K562 (cell line): ENCODE measurements at regions not wholly inside any gene's neighbourhood (a gene's known extent, or its start where the extent isn't known, plus 50 kb on each side); places are given as distances from the start of the nearest gene placed in this dataset.
A peak's percentile ranks its signal among the peaks of the same experiment; 100 is the strongest.

Experiments
- ATAC-seq: fragments of 200-7000 bp; cut with Tn5 transposase; 3 replicates; pipeline ENCODE4 v1.9.1; 2020; ENCODE audit warnings: moderate library complexity
- BruUV-seq: library from RNA; stranded (reverse); fragments of 400-500 nt; replicated peaks from 2 replicates; lab custom pipeline; 2021; lab: Mats Ljungman, UMichigan
- CTCF ChIA-PET: fragments of 300-600 bp; formaldehyde crosslinking; extraction: SDS; loops from one replicate; lab custom pipeline; 2021; ENCODE audit warnings: low intra/inter-chr PET ratio; lab: Yijun Ruan, JAX
- POLR2A ChIA-PET: fragments of 300-600, 350-650 bp; sonication (Branson Sonifier 250); formaldehyde crosslinking; extraction: SDS; loops from one replicate; lab custom pipeline; 2021; ENCODE audit warnings: antibody characterized with exemption, inconsistent platforms; lab: Yijun Ruan, JAX
- DNase-seq, 4 experiments: peaks; one replicate each; pipeline versions ENCODE4 v3.0.0 to v3.0.0-alpha.2; 2011 to 2018; ENCODE audit warnings: low spot score in 3 of 4, mixed read lengths in 3 of 4; ENCODE audit errors: extremely low read depth in 1 of 4
- FAIRE-seq: peaks from 2 replicates; lab custom pipeline; 2011; peaks lifted over from hg19 to GRCh38; lab: Jason Lieb, UNC
- H2AFZ ChIP-seq: 2 replicates; pipeline ENCODE4 v1.6.0; 2011; ENCODE audit warnings: low read depth, low read length, control low read depth, inconsistent platforms
- H3K27ac ChIP-seq: fragments of 200-600 bp; 3 replicates; pipeline ENCODE4 v1.8.0; 2011; ENCODE audit warnings: low read depth, mild to moderate bottlenecking, control low read depth, inconsistent platforms, low read length, moderate library complexity, mixed read lengths; ENCODE audit errors: extremely low read depth
- H3K27me3 ChIP-seq, 2 experiments: fragments of 300-600 bp in 1 of 2; 2 replicates in 1 of 2; 3 replicates in 1 of 2; pipeline versions ENCODE4 v1.6.0 to v1.8.0; 2011; ENCODE audit warnings: inconsistent platforms in 2 of 2, low read length in 2 of 2, mild to moderate bottlenecking in 1 of 2, mixed read lengths in 1 of 2, moderate library complexity in 1 of 2; ENCODE audit not compliant: control insufficient read depth in 2 of 2, insufficient read depth in 2 of 2
- H3K36me3 ChIP-seq: fragments of 300-600 bp; 3 replicates; pipeline ENCODE4 v1.8.0; 2011; ENCODE audit warnings: mild to moderate bottlenecking, low read length, inconsistent platforms; ENCODE audit not compliant: control insufficient read depth, insufficient read depth
- H3K4me1 ChIP-seq, 2 experiments: fragments of 200-600 bp in 1 of 2; replicated peaks in 1 of 2; 2 replicates in 1 of 2; 3 replicates in 1 of 2; pipeline versions ENCODE4 v1.5.1 to v1.8.0; 2011; ENCODE audit warnings: inconsistent platforms in 2 of 2, low read length in 2 of 2, mild to moderate bottlenecking in 1 of 2, mixed read lengths in 1 of 2, moderate library complexity in 1 of 2; ENCODE audit not compliant: control insufficient read depth in 2 of 2, insufficient read depth in 2 of 2
- H3K4me2 ChIP-seq: 2 replicates; pipeline ENCODE4 v1.6.1; 2011; ENCODE audit warnings: low read length, control low read depth, inconsistent platforms, mixed read lengths; ENCODE audit not compliant: insufficient read depth
- H3K4me3 ChIP-seq: fragments of 200-600 bp; sonication (generic), shearing (Covaris generic); 2 replicates; pipeline ENCODE4 v1.5.1; 2016; ENCODE audit warnings: control low read depth, inconsistent platforms
- H3K79me2 ChIP-seq: fragments of 200-600 bp; 3 replicates; pipeline ENCODE4 v1.8.0; 2011; ENCODE audit warnings: low read length, inconsistent platforms; ENCODE audit not compliant: control insufficient read depth, insufficient read depth
- H3K9ac ChIP-seq, 2 experiments: 2 replicates each; pipeline versions ENCODE4 v1.6.0 to v1.6.1; 2011; ENCODE audit warnings: low read depth in 2 of 2, low read length in 2 of 2, control low read depth in 1 of 2, inconsistent platforms in 1 of 2, mild to moderate bottlenecking in 1 of 2, mixed read lengths in 1 of 2; ENCODE audit not compliant: insufficient read depth in 1 of 2
- H3K9me1 ChIP-seq: one replicate; pipeline ENCODE4 v1.6.0; 2011; ENCODE audit warnings: inconsistent platforms, mild to moderate bottlenecking, low read length, moderate library complexity; ENCODE audit not compliant: control insufficient read depth, insufficient read depth
- H3K9me3 ChIP-seq: replicated peaks from 2 replicates; pipeline ENCODE4 v1.5.1; 2011; ENCODE audit warnings: low read depth, low read length, inconsistent platforms; ENCODE audit not compliant: control insufficient read depth, insufficient read depth
- H4K20me1 ChIP-seq: replicated peaks from 2 replicates; pipeline ENCODE4 v1.6.1; 2011; ENCODE audit warnings: low read length, inconsistent platforms, mixed read lengths; ENCODE audit not compliant: control insufficient read depth, insufficient read depth
- ADNP ChIP-seq: fragments of 200-800 bp; sonication (Bioruptor generic); IDR thresholded peaks from 2 replicates; pipeline ENCODE4 v1.6.1; 2016; ENCODE audit warnings: missing genetic modification characterization, missing compliant biosample characterization
- ARID4B ChIP-seq: sonication (generic); formaldehyde crosslinking; IDR thresholded peaks from 2 replicates; pipeline ENCODE4 v1.8.0; 2022; ENCODE audit warnings: mild to moderate bottlenecking, missing genetic modification reagents
- ESRRB ChIP-seq: fragments of 250-450 bp; sonication (Bioruptor Pico); IDR thresholded peaks from 2 replicates; pipeline ENCODE4 v1.5.0; 2020; ENCODE audit warnings: mild to moderate bottlenecking, moderate library complexity, borderline replicate concordance
- JUND ChIP-seq, 2 experiments: IDR thresholded peaks; 2 replicates in 1 of 2; 3 replicates in 1 of 2; pipeline ENCODE4 v1.6.1; 2011; ENCODE audit warnings: borderline replicate concordance in 2 of 2, low read depth in 2 of 2, low read length in 2 of 2, improper control_type of control experiment in 1 of 2, missing biosample characterization in 1 of 2, missing genetic modification characterization in 1 of 2, missing genetic modification reagents in 1 of 2
- KHSRP ChIP-seq: fragments of 450-650 bp; IDR thresholded peaks from 2 replicates; pipeline ENCODE4 v1.6.1; 2017
- MAFF ChIP-seq: IDR thresholded peaks from 2 replicates; pipeline ENCODE4 v1.6.1; 2012; ENCODE audit warnings: low read length, improper control_type of control experiment
- MAFG ChIP-seq: fragments of 450-650 bp; conservative IDR thresholded peaks from 2 replicates; pipeline ENCODE4 v1.6.1; 2016; ENCODE audit warnings: missing genetic modification characterization, missing compliant biosample characterization
- MAFK ChIP-seq: IDR thresholded peaks from 2 replicates; pipeline ENCODE4 v1.6.1; 2011; ENCODE audit warnings: low read length, improper control_type of control experiment
- MBD2 ChIP-seq: sonication (generic); IDR thresholded peaks from 2 replicates; pipeline ENCODE4 v1.6.1; 2016; ENCODE audit warnings: low read depth, borderline replicate concordance
- MCM7 ChIP-seq, 2 experiments: fragments of 450-650 bp; IDR thresholded peaks; 2 replicates each; pipeline ENCODE4 v1.6.1; 2016 to 2018
- MTA2 ChIP-seq: fragments of 450-650 bp; IDR thresholded peaks from 2 replicates; pipeline ENCODE4 v1.6.1; 2016; ENCODE audit warnings: low read depth
- MYNN ChIP-seq, 2 experiments: sonication (generic); formaldehyde crosslinking in 1 of 2; IDR thresholded peaks; 2 replicates each; pipeline versions ENCODE4 v1.5.0 to v1.6.1; 2016 to 2020; ENCODE audit warnings: antibody characterized with exemption in 1 of 2, missing genetic modification reagents in 1 of 2
- NFE2 ChIP-seq: IDR thresholded peaks from 2 replicates; pipeline ENCODE4 v1.6.1; 2014; ENCODE audit warnings: antibody characterized with exemption, low read depth
- NFE2L1 ChIP-seq: fragments of 450-650 bp; IDR thresholded peaks from 2 replicates; pipeline ENCODE4 v1.6.1; 2016; ENCODE audit warnings: missing genetic modification characterization, low read depth, mild to moderate bottlenecking, missing compliant biosample characterization, moderate library complexity, borderline replicate concordance
- NFYB ChIP-seq: IDR thresholded peaks from 2 replicates; pipeline ENCODE4 v1.6.1; 2011; ENCODE audit warnings: mild to moderate bottlenecking, moderate library complexity; ENCODE audit not compliant: insufficient read length; ENCODE audit errors: extremely low read depth
- PRDM10 ChIP-seq: fragments of 450-650 bp; IDR thresholded peaks from 2 replicates; pipeline ENCODE4 v1.6.1; 2018; ENCODE audit not compliant: partially characterized antibody
- SMARCB1 ChIP-seq: IDR thresholded peaks from 2 replicates; pipeline ENCODE4 v1.6.1; 2011; ENCODE audit warnings: improper control_type of control experiment, low read depth; ENCODE audit not compliant: insufficient read length
- WGBS: fragments of 100-300 bp; shearing (Covaris generic); methylation state at CpG from one replicate; pipeline ENCODE4 v1.1.6; 2016; ENCODE audit warnings: low coverage, mixed read lengths; ENCODE audit not compliant: insufficient coverage; ENCODE audit errors: missing lambda C conversion rate; 5-methylcytosine and 5-hydroxymethylcytosine counted together
- in situ Hi-C: fragments of 300-500 bp; cut with MboI; formaldehyde crosslinking; loops from 4 replicates; pipeline ENCODE4 v1.15.0; 2018; ENCODE audit warnings: inconsistent platforms, mixed read lengths
- intact Hi-C: fragments of 100-400 bp; cut with micrococcal nuclease; formaldehyde crosslinking; loops from 2 replicates; pipeline ENCODE4 v1.14.2; 2022

- FAIRE-seq: no peak
- TF ChIP-seq MAFF: peak; percentile 53
- TF ChIP-seq MCM7 (IDR thresholded peaks at IDR 0.05): no peak
- TF ChIP-seq KHSRP: no peak
- TF ChIP-seq ESRRB (CRISPR knock-in tag): no peak
- no peak for TF ChIP-seq ADNP (tag)
- no peak for TF ChIP-seq MTA2
- no peak for TF ChIP-seq MBD2
- peak; percentile 17; the same call in 1 of the 2 replicates for TF ChIP-seq MAFK
- TF ChIP-seq NFE2: 0 out of 2 replicates have a peak, but pooled peaks have one; percentile 5
- TF ChIP-seq SMARCB1: no peak
- peak; percentile 10; the same call in 1 of the 2 replicates for TF ChIP-seq NFE2L1 (tag)
- TF ChIP-seq JUND (IDR thresholded peaks at IDR 0.05; ENCODE audit: borderline replicate concordance, low read depth, low read length): no peak
- no peak for TF ChIP-seq JUND (tag; IDR thresholded peaks at IDR 0.05; ENCODE audit: borderline replicate concordance, low read depth, low read length)
- TF ChIP-seq PRDM10: no peak
- peak; percentile 38 for TF ChIP-seq MAFG (tag)
- no peak for TF ChIP-seq NFYB
- TF ChIP-seq ARID4B: no peak
- no peak for TF ChIP-seq MYNN (IDR thresholded peaks at IDR 0.05)
- no peak for TF ChIP-seq MYNN (CRISPR knock-in tag; IDR thresholded peaks at IDR 0.05)
Observed at GRCh38 chr10:81215498-81215897, 659.5 kb upstream of the NRG3 start.

More at GRCh38 chr10:81215498-81215897, 659.5 kb upstream of the NRG3 start:
- no peak overlapping the region for H3K4me2 ChIP-seq
- no peaks in the 10 kb centered on the region for H3K79me2 ChIP-seq
- DNase-seq (no peak), ATAC-seq (no peak)
- no peaks in the 10 kb centered on the region for H3K27me3 ChIP-seq
- H2AFZ ChIP-seq: no peak overlapping the region
- no peaks in the 10 kb centered on the region for H3K4me1 ChIP-seq
- 2% methylated on average over 3 of the region's 3 CpGs for WGBS
- no peaks in the 10 kb centered on the region; the same call in 1 of the 2 replicates for H3K9me3 ChIP-seq
- ChIA-PET POLR2A (no interaction called here), CTCF (no interaction called here)
- H3K27ac ChIP-seq: no peak overlapping the region
- no peaks in the 10 kb centered on the region for H4K20me1 ChIP-seq
- no TSS peak for BruUV-seq
- intact Hi-C loops (no loop called here), in situ Hi-C loops (no loop called here)
- no peak overlapping the region for H3K4me3 ChIP-seq
- H3K9me1 ChIP-seq: no peaks in the 10 kb centered on the region
- no peak overlapping the region for H3K9ac ChIP-seq
- H3K36me3 ChIP-seq: no peaks in the 10 kb centered on the region
